ENCODE measurements at regions not wholly inside any gene's neighbourhood (a gene's known extent, or its start where the extent isn't known, plus 50 kb on each side); places are given as distances from the start of the nearest gene placed in this dataset.

GRCh38 chr2:139963863-139964355 lies 1183.7 kb upstream of the NXPH2 start:
- no peak overlapping the region for H3K4me3 ChIP-seq
- intact Hi-C loops (cut with micrococcal nuclease): no loop called here
- H3K27me3 ChIP-seq (ENCODE audit: low read depth): no peaks in the 10 kb centered on the region
- H3K9me3 ChIP-seq (replicated peaks): peaks cover 7% of the 10 kb centered on the region
- TF ChIP-seq, protein P1, sequence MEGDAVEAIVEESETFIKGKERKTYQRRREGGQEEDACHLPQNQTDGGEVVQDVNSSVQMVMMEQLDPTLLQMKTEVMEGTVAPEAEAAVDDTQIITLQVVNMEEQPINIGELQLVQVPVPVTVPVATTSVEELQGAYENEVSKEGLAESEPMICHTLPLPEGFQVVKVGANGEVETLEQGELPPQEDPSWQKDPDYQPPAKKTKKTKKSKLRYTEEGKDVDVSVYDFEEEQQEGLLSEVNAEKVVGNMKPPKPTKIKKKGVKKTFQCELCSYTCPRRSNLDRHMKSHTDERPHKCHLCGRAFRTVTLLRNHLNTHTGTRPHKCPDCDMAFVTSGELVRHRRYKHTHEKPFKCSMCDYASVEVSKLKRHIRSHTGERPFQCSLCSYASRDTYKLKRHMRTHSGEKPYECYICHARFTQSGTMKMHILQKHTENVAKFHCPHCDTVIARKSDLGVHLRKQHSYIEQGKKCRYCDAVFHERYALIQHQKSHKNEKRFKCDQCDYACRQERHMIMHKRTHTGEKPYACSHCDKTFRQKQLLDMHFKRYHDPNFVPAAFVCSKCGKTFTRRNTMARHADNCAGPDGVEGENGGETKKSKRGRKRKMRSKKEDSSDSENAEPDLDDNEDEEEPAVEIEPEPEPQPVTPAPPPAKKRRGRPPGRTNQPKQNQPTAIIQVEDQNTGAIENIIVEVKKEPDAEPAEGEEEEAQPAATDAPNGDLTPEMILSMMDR (IDR thresholded peaks at IDR 0.05; ENCODE audit: borderline replicate concordance): no peak
- H3K36me3 ChIP-seq: no peaks in the 10 kb centered on the region
- DNase-seq: no peak
- H3K27ac ChIP-seq (replicated peaks): no peak overlapping the region
- no peaks in the 10 kb centered on the region for H3K4me1 ChIP-seq

GRCh38 chr2:139949242-139949972 lies 1169.2 kb upstream of the NXPH2 start:
- no peak for DNase-seq
- TF ChIP-seq, protein P1 (IDR thresholded peaks at IDR 0.05; ENCODE audit: borderline replicate concordance): no peak
- intact Hi-C loops (cut with micrococcal nuclease): no loop called here

GRCh38 chr2:139946690-139947089 lies 1166.5 kb upstream of the NXPH2 start:
- Histone ChIP-seq H3K27me3 (ENCODE audit: low read depth) (no peaks in the 10 kb centered on the region), H3K27ac (replicated peaks) (no peak overlapping the region), H3K4me3 (no peak overlapping the region), H3K36me3 (no peaks in the 10 kb centered on the region), H3K4me1 (no peaks in the 10 kb centered on the region), H3K9me3 (replicated peaks) (no peaks in the 10 kb centered on the region)
- intact Hi-C loops (cut with micrococcal nuclease): no loop called here
- DNase-seq: no peak
- TF ChIP-seq, protein P1 (IDR thresholded peaks at IDR 0.05; ENCODE audit: borderline replicate concordance): no peak

More at GRCh38 chr2:139949242-139949972, 1169.2 kb upstream of the NXPH2 start:
- Histone ChIP-seq H3K27me3 (ENCODE audit: low read depth) (no peaks in the 10 kb centered on the region), H3K36me3 (no peaks in the 10 kb centered on the region), H3K27ac (replicated peaks) (no peak overlapping the region), H3K4me1 (no peaks in the 10 kb centered on the region), H3K9me3 (replicated peaks) (no peaks in the 10 kb centered on the region), H3K4me3 (no peak overlapping the region)

DNA sequence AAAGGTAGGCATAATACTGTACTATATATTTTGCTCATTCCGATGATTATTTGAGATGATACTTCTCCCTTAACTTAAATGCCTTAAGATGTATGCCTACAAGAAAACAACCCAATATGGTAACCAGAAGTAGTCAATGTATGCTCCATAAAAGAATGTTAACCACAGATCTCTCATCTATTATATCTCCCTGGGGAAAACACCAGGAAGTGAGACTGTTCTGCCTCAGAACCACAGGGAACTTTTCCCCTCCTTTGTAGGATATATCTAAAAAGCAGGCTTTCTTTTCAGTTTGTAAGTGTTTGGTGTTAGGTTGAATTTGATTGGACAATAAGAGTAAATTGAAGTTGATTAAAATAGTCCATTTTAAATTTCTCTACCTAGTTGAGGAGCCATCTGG lies 1160.5 kb upstream of the NXPH2 start:
- intact Hi-C loops (cut with micrococcal nuclease): no loop called here
- TF ChIP-seq, protein P1 (IDR thresholded peaks at IDR 0.05; ENCODE audit: borderline replicate concordance): no peak
- H3K27ac ChIP-seq (replicated peaks): no peak overlapping the region
- H3K4me3 ChIP-seq: no peak overlapping the region
- no peaks in the 10 kb centered on the region for H3K4me1 ChIP-seq
- H3K9me3 ChIP-seq (replicated peaks): peaks cover 16% of the 10 kb centered on the region
- H3K36me3 ChIP-seq: no peaks in the 10 kb centered on the region
- H3K27me3 ChIP-seq (ENCODE audit: low read depth): no peaks in the 10 kb centered on the region
- no peak for DNase-seq

DNA sequence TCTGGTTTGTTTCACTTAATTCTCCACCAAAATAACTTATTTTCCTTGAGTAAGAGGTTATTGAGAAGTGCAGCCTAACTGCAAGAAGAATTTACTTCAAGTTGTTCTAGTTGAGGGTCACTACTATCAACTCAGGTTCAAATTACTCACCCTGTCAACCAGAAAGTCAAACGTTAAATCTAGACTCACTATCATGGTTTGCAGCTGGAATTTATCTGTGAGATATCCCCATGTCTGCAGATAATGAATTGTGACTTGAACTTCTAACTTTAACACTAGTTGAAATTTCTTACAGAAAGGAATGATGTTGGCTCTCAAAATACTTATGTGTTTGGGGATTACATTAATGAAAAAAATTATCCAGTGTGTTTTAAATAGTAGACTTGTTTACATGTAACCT lies 1145.7 kb upstream of the NXPH2 start:
- no peaks in the 10 kb centered on the region for H3K4me1 ChIP-seq
- H3K4me3 ChIP-seq: no peak overlapping the region
- no peaks in the 10 kb centered on the region for H3K27me3 ChIP-seq (ENCODE audit: low read depth)
- DNase-seq: no peak
- no peak overlapping the region for H3K27ac ChIP-seq (replicated peaks)
- no peaks in the 10 kb centered on the region for H3K36me3 ChIP-seq
- TF ChIP-seq, protein P1 (IDR thresholded peaks at IDR 0.05; ENCODE audit: borderline replicate concordance): no peak
- intact Hi-C loops (cut with micrococcal nuclease): no loop called here
- H3K9me3 ChIP-seq (replicated peaks): no peaks in the 10 kb centered on the region
